Stimulated activated CD4-positive, alpha-beta T cell treated with anti-CD3 and anti-CD28 coated beads, TNF-alpha, amount 100 ng/mL, for 1 hour (primary cell): ENCODE measurements at regions not wholly inside any gene's neighbourhood (a gene's known extent, or its start where the extent isn't known, plus 50 kb on each side); places are given as distances from the start of the nearest gene placed in this dataset.

Experiments
- DNase-seq, 3 donors: peaks; one replicate each; pipeline ENCODE4 v3.0.0-alpha.2; 2020; ENCODE audit warnings: low read depth in 3 of 3, low spot score in 1 of 3

- DNase-seq: no peak
Observed at GRCh38 chr2:104040771-104041170, 813.1 kb upstream of the POU3F3 start.

DNA sequence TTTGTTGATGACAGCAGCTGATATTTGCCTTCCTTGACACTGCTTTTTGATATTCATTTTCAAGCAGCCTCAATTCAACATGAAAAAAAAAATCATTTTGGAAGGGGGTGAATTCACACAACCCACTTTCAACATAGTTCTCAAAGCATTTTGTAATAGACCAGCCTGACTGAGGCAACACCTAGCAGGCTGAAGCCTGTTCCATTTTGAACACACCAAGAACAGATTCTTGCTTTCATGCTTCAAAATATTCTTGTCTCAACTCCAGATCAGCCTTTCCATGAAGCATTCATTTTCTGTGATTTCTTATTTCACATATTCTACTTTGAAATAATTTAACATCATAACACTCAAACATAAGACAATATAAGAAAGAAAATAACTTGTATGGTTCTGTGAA is 812.6 kb upstream of the POU3F3 start:
- no peak for DNase-seq

DNA sequence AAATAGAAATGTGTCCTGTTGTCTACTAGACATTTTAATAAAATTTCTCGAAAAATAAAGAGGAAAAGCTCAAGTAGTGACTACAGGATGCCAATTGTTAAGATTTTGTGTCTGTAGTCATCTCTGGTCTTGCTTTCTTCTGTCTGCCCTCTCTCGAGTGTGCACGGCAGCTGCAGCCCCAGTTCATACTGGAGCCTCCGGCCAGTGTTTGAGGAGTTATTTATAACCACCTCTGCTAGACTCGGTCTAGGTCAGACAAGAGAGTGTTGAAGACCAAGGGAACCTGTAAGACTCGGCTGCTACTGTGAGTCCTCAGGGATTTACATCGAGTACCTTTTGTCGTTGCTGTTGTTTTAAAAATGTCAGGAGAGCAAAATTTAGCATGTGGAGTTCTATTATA is 810.1 kb upstream of the POU3F3 start:
- DNase-seq: no peak

DNA sequence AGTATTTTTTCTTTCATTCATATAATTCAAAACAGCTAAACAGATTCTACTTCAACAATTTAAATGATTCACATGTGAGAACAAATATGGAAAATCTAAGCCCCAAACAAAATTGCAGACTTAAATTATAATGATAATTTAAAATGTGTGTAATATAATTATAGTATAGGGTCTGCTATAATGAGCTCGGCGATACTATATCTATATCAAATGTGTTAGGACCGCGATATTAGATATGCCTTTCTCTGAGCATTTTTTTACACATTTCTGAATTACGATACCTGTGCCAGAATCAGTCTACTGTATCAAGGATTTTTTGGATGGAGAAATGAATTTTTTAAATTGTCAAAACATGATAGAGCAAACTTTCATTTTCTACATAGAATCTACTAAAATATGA is 808.8 kb upstream of the POU3F3 start:
- DNase-seq: no peak

DNA sequence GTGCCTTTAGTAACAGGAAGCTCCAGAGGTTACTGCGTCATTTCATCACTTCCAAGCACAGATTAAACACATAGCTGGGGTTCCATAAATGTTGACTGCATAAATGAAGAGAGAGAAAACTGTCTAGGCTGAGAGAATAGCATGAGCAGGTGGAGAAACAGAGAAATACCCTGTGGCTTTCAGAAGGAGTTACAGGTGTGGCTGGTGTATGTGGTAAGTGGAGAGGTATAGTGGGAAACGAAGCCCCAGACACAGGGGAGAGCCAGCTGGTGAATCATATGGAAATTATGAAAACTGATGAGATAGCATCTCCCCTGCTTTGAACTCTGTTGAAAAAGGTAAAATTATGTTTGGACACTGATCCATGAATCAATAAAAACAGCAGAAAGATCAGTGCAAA is 807.4 kb upstream of the POU3F3 start:
- DNase-seq: no peak

GRCh38 chr2:104047516-104047915 is 806.4 kb upstream of the POU3F3 start:
- no peak for DNase-seq

DNA sequence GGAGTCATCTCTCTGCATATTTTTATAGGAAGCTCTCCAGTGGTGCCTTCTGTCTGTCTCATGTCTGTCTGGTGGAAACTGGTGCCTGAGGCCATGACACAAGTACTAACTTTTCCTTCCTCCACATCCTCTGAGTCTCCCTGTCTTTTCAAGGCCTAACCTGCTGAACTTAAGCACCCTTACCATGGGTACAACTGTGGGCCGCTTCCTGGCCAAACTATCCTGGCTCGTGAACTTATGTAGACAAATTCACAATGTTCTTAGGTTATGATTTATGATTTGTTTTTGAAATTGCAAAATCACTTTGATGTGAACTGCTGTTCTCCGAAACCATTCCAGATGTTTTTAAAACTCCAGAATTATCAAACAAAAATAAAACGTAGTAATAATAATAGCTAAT is 804.5 kb upstream of the POU3F3 start:
- DNase-seq: no peak

DNA sequence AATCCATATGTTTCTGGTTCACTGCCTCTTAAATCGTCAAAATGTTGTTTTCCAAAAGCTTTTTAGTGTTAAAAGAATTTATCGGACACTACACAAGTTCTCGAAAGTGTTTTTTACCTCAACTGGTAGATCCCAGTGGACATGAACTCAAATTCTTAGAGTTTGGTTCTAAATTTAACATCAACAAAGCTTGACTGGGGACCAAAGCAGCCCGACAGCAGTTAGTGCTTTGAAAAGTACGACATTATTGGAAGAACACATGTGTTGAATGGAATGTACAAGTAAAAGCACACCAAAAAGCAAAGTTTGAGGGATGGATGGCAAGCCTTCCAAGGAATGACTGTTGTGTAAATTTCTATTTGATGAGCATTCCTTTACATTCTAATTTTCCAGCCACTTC is 803.9 kb upstream of the POU3F3 start:
- DNase-seq: no peak

DNA sequence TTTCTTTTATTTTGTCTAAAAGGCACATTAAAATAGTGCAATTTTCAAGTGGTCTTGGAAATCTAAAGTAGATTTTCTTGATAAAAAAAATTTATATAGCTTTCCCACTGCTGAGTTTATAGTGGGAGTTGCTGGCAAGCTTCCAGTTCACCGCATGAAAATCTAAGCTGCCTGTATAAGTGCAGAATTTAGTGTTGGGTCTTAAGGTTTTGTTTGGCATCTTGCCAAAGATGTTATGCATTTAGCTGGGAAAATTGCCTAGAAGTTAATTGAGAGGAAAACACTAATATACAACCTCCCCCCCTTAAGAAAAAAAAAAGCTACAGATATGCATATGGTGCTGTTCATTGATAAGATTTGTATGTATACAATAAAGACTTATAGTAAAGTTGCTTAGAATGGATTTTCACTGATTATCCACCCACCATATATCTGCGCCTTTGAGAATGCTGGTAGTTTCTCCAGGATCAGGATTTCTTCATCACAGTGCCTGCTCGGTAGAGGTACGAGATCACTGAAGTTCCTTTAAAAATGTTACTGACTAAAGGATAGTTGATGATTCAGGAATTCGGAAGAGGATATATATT is 803.2 kb upstream of the POU3F3 start:
- DNase-seq: no peak

DNA sequence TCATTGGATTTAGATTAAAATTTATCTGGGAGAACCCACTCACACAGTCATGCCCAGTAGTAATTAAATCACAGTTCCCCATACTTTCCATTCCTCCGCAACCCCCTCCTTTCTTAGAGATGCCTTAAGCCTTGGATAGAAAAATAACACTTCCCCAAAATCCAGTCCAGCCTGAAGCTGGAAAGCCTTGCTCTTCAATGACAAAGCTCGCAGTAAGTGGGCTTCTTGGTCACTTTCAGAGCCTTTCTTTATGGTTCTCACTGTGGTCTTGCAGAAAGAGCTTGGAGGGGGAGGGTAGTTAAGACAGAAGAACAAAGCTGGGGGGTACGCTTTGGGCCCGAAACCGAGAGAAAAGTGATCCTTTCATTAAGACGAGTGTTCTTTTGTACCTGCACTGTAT is 802.1 kb upstream of the POU3F3 start:
- no peak for DNase-seq

DNA sequence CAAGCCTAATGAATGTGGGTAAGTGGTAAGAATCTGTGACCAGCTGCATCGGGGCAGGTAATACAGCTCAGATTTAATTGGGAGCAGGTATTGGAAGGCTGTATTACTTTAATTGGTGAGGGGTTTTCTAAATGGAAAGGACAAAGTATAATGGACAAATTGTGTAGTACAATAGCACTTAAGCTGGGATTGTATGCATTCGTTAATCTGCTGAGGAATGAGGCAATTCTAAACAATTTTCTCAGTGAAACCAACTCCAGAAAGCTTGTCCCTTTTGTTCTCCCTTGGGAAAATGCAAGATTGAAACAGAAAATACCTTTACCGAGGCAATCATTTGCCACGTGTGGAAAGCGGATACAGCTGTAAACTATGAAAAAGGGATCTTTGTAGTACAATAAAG is 801.6 kb upstream of the POU3F3 start:
- no peak for DNase-seq

DNA sequence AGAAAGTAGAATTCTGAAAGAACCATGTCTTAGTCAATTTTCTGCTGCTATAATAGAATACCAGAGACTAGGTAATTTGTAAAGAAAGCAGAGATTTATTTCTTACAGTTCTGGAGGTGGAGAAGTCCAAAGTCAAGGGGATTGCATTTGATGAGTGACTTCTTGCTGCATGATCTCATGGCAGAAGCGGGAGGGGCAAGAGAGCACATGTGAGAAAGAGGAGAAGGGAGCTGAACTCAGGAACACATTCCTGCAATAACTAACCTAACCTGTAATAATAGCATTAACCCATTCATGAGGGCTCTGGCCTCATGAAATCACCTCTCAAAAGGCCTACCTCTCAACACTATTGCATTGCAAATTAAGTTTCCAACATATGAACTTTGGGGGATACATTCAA is 797.5 kb upstream of the POU3F3 start:
- DNase-seq: no peak

DNA sequence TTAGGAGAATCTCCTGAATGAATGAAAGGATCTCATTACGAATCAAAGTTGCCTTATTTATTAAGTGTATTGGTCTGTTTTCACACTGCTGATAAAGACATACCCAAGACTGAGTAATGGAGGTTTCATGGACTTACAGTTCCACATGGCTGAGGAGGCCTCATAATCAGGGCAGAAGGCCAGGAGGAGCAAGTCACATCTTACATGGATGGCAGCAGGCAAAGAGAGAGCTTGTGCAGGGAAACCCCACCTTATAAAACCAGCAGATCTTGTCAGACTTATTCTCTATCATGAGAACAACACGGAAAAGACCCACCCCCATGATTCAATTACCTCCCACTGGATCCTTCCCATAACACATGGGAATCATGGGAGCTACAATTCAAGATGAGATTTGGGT is 785.2 kb upstream of the POU3F3 start:
- DNase-seq: no peak

DNA sequence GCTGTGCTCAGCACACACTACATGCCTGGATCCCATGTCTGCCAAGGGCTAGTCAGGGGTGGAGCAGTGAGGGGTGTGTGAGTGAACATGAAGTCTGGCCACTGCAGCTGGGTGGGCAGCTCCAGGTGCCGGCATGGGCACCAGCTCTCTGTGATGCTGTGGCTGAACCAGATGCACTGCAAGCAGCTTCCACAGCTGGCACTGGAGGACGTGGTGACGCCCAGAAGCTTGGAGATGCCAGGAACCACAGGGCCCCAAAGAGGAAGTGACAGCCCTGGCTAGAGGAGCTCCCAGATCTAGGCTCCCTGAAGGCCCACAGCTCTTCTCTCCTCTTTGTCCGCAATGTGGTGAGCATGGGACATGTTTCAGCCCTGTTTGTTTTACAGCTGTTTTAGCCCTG is 776.3 kb upstream of the POU3F3 start:
- no peak for DNase-seq

GRCh38 chr2:104078431-104079157 is 775.3 kb upstream of the POU3F3 start:
- DNase-seq: no peak

DNA sequence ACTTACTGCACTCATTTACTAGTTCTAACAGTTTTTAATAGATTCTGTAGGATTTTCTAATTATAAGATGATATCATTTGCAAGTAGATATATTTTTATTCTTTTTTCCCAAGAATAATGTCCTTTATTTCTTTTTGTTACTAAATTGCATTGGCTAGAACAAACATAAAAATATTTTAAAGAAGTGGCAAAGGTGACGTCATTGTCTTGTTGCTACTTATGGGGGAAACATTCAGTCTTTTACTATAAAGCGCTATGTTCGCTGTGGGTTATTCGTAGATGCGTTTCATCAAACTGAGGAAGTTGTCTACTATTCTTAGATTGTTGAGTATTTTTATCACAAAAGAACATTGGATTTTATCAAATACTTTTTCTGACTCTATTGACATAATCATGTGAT is 765.2 kb upstream of the POU3F3 start:
- no peak for DNase-seq

GRCh38 chr2:104090407-104090806 is 763.5 kb upstream of the POU3F3 start:
- no peak for DNase-seq

- DNase-seq: no peak
Observed at GRCh38 chr2:104091894-104092293, 762.0 kb upstream of the POU3F3 start.

DNA sequence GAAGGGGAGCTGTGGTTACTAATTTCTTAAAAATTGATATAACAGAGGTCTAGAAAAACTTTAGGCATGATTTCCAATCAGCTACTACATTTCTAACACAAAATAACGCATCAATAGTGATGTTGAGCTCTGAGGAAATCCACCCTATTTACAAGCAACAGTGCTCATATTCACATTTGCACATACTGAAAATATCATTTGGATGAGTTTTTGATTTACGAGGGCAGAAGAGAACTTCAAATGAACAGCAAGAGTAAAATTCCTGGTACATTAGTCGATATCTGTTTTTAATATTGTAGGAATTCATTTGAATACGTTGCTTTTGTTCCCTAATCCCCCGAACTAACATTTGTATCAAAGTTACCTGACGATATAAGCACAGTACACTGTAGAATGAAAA is 761.0 kb upstream of the POU3F3 start:
- no peak for DNase-seq

GRCh38 chr2:104102615-104103014 is 751.3 kb upstream of the POU3F3 start:
- no peak for DNase-seq

GRCh38 chr2:104109356-104109755 is 744.6 kb upstream of the POU3F3 start:
- DNase-seq: no peak

DNA sequence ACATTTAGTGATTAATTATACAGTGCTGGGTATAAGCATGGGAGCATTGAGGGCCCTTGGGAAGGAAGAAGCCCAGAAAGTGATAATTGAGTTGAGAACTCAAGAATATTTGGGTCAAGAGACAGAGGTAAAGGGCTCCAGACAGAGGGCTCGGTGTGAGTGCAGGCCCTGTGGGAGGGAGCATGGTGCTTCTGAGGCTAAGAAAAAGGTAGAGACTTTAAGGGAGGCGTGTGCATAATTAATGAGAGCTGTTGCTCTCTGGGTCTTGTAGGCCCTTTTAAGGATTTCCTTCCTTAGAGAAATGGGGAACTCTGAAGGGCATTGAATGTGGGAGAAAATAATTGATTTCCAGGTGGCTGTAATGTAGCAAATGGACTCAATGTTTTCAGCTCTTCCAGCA is 735.0 kb upstream of the POU3F3 start:
- DNase-seq: no peak

- no peak for DNase-seq
Observed at GRCh38 chr2:104120171-104120570, 733.7 kb upstream of the POU3F3 start.
